Stimulated activated naive B cell treated with anti-CD40 and anti-IgM and Interleukin-4, amounts not matched to agents 10 μg/mL and 1 μg/mL and 100 μg/mL, for 72 hours (primary cell): ENCODE measurements at regions not wholly inside any gene's neighbourhood (a gene's known extent, or its start where the extent isn't known, plus 50 kb on each side); places are given as distances from the start of the nearest gene placed in this dataset.
"Not testable (repeated sequence)": the region's sequence is repeated elsewhere in the genome, so short reads cannot be mapped to it uniquely, and the experiment has no call there.

Experiments used
- ATAC-seq, 2 donors: fragments of 150-1000 bp; cut with Tn5 transposase; replicated peaks; 2 replicates each; pipeline ENCODE4 v1.10.0; 2021; ENCODE audit warnings: moderate library complexity in 1 of 2
- DNase-seq: peaks from one replicate; pipeline ENCODE4 v3.0.0; 2021
- H3K27ac Mint-ChIP-seq: one replicate; pipeline ENCODE4 v1.8.0; 2022; ENCODE audit warnings: mild to moderate bottlenecking, mixed read lengths
- H3K27me3 Mint-ChIP-seq, 2 donors: one replicate each; pipeline ENCODE4 v1.8.0; 2022; ENCODE audit warnings: mixed read lengths in 2 of 2
- H3K36me3 Mint-ChIP-seq, 2 donors: one replicate each; pipeline ENCODE4 v1.8.0; 2022; ENCODE audit warnings: mixed read lengths in 2 of 2, mild to moderate bottlenecking in 1 of 2
- H3K4me1 Mint-ChIP-seq, 2 donors: one replicate each; pipeline ENCODE4 v1.8.0; 2022; ENCODE audit warnings: mixed read lengths in 2 of 2, mild to moderate bottlenecking in 1 of 2
- H3K4me3 Mint-ChIP-seq, 2 donors: one replicate each; pipeline ENCODE4 v1.8.0; 2022; ENCODE audit warnings: mild to moderate bottlenecking in 2 of 2, mixed read lengths in 2 of 2, moderate library complexity in 1 of 2
- H3K9me3 Mint-ChIP-seq, 2 donors: one replicate each; pipeline ENCODE4 v1.8.0; 2022; ENCODE audit warnings: mixed read lengths in 2 of 2, mild to moderate bottlenecking in 1 of 2

DNA sequence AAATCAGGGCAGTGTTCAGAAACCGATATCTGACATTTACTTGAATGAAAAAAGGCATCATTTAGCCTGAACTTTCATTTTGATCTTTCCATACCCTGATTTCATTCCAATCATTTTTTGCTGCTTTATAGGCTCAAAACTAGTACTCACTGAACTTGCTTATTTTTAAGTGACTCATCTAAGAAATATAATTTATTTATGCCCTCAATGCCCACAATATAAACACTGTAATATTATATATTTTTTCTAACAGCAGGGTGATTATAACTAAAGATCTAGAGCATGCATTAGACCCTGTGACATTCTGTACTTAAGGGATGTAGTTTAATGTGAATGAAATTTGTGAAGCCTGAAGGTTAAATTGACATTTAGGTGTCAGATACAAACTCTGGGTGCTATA is 446.1 kb upstream of the CDH10 start:
- Mint-ChIP-seq H3K4me1 (no peaks in the 10 kb centered on the region), H3K9me3 (peaks cover 0 to 1% of the 10 kb centered on the region in 2 donors), H3K36me3 (no peaks in the 10 kb centered on the region), H3K27me3 (no peaks in the 10 kb centered on the region), H3K27ac (no peak overlapping the region), H3K4me3 (no peak overlapping the region)
- ATAC-seq (no peak), DNase-seq (no peak)

DNA sequence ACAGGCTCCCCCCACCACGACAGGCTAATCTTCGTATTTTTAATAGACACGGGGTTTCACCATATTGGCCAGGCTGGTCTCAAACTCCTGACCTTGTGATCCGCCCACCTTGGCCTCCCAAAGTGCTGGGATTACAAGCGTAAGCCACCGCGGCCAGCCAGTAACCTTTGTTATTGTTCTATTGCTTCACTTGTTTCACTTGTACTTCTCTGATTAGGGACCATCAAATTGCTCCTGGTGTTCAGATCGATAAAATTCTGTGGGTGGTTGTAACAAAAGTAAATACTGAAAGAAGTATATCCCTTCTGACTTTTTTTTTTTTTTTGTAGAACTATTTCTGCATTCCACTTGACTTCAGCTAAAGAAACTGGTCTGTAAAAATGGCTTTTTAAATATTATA is 445.5 kb upstream of the CDH10 start:
- Mint-ChIP-seq H3K36me3 (no peaks in the 10 kb centered on the region), H3K9me3 (peaks cover 0 to 1% of the 10 kb centered on the region in 2 donors), H3K4me1 (no peaks in the 10 kb centered on the region), H3K27me3 (no peaks in the 10 kb centered on the region), H3K4me3 (no peak overlapping the region), H3K27ac (no peak overlapping the region)
- DNase-seq: no peak
- ATAC-seq: no peak

DNA sequence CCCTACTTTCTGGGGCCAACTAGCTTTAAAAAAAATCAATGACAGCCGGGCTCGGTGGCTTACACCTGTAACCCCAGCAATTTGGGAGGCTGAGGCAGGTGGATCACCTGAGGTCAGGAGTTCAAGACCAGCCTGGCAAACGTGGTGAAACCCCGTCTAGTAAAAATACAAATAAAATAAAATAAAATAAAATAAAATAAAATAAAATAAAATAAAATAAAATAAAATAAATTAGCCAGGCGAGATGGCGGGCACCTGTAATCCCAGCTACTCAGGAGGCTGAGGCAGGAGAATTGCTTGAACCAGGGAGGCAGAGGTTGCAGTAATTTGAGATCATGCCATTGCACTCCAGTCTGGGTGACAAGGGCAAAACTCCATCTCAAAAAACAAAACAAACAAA is 443.9 kb upstream of the CDH10 start:
- H3K4me1 Mint-ChIP-seq, H3K9me3 Mint-ChIP-seq, H3K36me3 Mint-ChIP-seq, H3K27me3 Mint-ChIP-seq, H3K4me3 Mint-ChIP-seq, H3K27ac Mint-ChIP-seq, ATAC-seq, DNase-seq: not testable (repeated sequence)

DNA sequence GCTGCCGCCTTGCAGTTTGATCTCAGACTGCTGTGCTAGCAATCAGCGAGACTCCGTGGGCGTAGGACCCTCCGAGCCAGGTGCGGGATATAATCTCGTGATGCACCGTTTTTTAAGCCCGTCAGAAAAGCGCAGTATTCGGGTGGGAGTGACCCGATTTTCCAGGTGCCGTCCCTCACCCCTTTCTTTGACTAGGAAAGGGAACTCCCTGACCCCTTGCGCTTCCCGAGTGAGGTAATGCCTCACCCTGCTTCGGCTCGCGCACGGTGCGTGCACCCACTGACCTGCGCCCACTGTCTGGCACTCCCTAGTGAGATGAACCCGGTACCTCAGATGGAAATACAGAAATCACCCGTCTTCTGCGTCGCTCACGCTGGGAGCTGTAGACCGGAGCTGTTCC is 438.5 kb upstream of the CDH10 start:
- H3K4me3 Mint-ChIP-seq, H3K4me1 Mint-ChIP-seq, H3K27me3 Mint-ChIP-seq, H3K9me3 Mint-ChIP-seq, DNase-seq, H3K36me3 Mint-ChIP-seq, ATAC-seq, H3K27ac Mint-ChIP-seq: not testable (repeated sequence)

DNA sequence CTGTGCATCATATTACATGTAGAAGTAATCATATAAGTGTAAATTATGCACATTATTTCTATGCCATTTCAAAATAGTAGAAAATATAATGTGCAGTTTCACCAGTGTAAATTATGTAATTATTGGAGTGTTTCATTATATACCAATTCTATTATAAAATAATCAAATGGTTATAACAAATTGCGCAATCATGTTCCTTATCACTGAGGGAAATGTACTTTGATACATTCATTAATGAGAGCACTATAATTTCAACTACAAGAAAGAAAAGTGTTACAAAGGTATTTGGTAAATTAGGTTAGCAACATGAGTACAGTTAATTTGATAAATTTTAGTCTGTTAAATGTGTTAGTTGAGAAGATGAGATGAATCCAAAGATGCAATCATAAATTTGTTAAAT is 421.5 kb upstream of the CDH10 start:
- no peak for DNase-seq
- no peak for ATAC-seq
- Mint-ChIP-seq H3K27ac (no peak overlapping the region), H3K36me3 (no peaks in the 10 kb centered on the region), H3K9me3 (peaks cover 4 to 11% of the 10 kb centered on the region in 2 donors), H3K27me3 (no peaks in the 10 kb centered on the region), H3K4me3 (no peak overlapping the region), H3K4me1 (no peaks in the 10 kb centered on the region)

DNA sequence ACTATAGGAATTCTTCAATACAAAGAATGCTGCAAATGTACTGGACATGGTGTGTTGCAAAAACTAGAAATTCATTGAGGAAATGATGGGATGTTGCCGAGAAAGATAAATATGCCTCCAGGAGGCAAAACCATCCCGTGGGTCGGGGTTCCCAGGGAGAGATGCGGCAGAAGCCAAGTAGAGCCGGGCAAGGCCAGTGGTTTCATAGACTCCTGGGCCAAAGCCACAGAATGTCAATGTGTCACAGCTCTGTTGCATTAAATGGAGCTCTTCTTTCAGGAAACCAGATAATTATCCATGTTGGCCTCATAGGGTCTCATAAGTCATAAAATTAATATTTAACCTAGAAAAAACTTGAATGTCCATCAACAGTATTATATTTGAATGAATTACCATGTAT is 419.5 kb upstream of the CDH10 start:
- Mint-ChIP-seq H3K27me3 (no peaks in the 10 kb centered on the region), H3K9me3 (peaks cover 5 to 11% of the 10 kb centered on the region in 2 donors), H3K36me3 (no peaks in the 10 kb centered on the region), H3K4me3 (no peak overlapping the region), H3K4me1 (no peaks in the 10 kb centered on the region), H3K27ac (no peak overlapping the region)
- DNase-seq (no peak), ATAC-seq (no peak)

DNA sequence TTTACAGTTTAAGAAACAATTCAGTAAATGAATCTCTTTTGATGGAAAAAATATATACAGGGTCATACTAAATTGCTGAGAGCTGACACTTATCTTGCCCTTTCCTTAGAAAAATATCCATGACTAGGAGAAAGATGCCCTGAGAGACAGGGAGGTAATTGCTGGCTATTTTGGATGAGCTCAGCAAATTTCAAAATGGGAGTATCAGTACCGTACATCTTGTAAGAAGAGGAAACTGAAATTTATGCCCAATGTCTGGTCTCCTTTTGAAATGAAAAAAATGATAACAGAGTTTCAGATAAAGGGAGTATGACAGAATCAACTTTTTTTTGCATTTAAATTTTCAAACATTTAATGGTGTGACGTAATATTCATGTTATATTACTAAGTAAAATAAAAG is 415.8 kb upstream of the CDH10 start:
- no peak overlapping the region for H3K4me3 Mint-ChIP-seq
- no peaks in the 10 kb centered on the region for H3K27me3 Mint-ChIP-seq
- no peaks in the 10 kb centered on the region for H3K4me1 Mint-ChIP-seq
- H3K36me3 Mint-ChIP-seq: no peaks in the 10 kb centered on the region
- DNase-seq (no peak), ATAC-seq (no peak)
- H3K27ac Mint-ChIP-seq: no peak overlapping the region
- H3K9me3 Mint-ChIP-seq: peaks cover 6 to 8% of the 10 kb centered on the region in 2 donors

DNA sequence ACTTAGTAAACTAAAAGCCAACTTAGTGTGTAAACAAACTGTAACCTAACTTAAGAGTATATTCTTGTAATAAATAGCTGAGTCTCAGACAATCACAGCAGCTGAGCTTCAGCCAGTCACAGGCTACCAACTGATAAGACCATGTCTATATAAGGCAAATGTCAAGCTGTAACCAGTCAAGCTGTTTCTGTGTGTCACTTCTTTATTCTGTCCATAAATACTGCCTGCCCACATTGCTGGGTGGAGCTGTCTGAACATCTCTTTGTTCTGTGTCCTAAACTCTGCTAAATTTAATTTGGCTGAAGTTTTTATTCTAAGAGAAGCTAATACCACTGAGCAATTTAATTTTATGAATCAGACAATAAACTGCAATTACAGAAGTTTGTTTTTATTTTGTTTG is 412.1 kb upstream of the CDH10 start:
- Mint-ChIP-seq H3K36me3 (no peaks in the 10 kb centered on the region), H3K27me3 (no peaks in the 10 kb centered on the region), H3K4me3 (no peak overlapping the region), H3K4me1 (no peaks in the 10 kb centered on the region), H3K27ac (no peak overlapping the region), H3K9me3 (peaks cover 7% of the 10 kb centered on the region in 2 donors)
- ATAC-seq: no peak
- no peak for DNase-seq

DNA sequence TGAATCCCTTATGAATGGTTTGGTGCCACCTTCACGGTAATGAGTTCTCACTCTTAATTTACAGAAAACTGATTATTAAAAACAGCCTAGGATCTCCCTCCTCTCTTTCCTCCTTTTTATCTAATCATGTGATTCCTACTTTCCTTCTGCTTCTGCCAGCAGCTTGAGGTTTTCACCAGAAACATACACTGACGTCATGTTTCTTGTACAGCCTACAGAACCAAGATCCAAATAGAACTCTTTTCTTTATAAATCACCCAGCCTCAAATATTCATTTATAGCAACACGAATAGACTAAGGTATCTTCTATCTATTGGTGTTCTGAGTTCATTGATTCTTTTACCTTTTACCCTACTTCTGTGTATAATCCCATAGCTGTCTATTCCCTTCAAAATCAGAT is 388.9 kb upstream of the CDH10 start:
- no peak for ATAC-seq
- no peaks in the 10 kb centered on the region for H3K27me3 Mint-ChIP-seq
- peaks cover 10 to 11% of the 10 kb centered on the region in 2 donors for H3K9me3 Mint-ChIP-seq
- H3K27ac Mint-ChIP-seq: no peak overlapping the region
- no peaks in the 10 kb centered on the region for H3K4me1 Mint-ChIP-seq
- H3K36me3 Mint-ChIP-seq: no peaks in the 10 kb centered on the region
- no peak overlapping the region for H3K4me3 Mint-ChIP-seq
- no peak for DNase-seq

DNA sequence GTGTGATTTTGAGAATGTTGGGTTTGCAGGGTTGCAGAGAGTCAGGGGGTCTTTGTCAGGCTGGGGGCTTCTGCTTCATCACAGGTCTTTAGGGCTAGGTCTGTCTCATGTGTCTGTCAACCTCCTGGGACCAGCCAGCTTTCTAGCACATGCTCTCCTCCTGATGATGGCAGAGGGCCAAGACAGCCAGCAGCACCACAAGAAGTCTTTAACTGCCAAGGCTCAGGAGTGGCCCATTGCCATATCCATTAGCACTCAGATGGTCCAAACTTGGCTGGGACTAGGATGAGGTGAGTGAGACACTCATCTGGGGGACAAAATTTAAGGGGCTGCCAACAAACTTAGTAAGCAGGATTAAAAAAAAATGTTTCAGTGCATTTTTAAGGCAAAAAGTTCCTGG is 384.2 kb upstream of the CDH10 start:
- no peak overlapping the region for H3K27ac Mint-ChIP-seq
- no peaks in the 10 kb centered on the region for H3K27me3 Mint-ChIP-seq
- no peak overlapping the region for H3K4me3 Mint-ChIP-seq
- H3K4me1 Mint-ChIP-seq: no peaks in the 10 kb centered on the region
- DNase-seq (no peak), ATAC-seq (no peak)
- peaks cover 8 to 14% of the 10 kb centered on the region in 2 donors for H3K9me3 Mint-ChIP-seq
- no peaks in the 10 kb centered on the region for H3K36me3 Mint-ChIP-seq

DNA sequence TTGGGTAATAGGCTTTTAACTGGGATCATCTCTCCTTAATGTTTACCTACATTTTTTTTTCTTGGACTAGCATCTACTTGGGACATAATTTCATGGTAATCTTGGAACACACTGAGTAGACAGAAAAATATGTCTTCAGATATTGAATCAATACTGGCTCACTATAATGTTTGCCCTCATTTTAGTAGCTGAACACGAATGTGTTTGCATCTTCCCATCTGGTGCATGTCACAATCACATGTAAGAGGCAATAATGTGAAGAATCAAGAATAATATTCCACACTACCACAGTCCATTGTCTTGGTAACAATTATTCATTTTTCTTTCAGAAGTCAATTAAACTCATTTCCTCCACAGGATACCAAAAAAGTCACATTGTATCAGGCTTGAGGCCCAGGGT is 382.7 kb upstream of the CDH10 start:
- no peak overlapping the region for H3K27ac Mint-ChIP-seq
- ATAC-seq: no peak

DNA sequence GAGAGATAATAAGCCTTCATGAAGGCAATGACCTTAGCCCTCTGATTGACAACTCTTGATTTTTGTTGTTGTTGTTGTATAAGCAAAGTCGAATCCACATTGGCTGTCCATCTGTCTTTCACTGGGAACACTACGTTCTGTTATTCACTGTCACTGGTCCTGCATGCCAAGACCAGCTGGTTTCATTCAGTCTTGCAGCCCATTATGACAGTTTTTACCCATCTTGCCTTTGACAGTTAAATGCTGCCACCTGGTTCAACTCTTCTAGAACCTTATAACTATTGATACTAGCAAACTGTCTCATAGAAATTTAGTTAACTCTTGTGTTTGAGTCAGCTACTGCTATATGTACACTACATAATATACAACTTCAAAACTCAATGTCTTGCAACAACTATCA is 382.3 kb upstream of the CDH10 start:
- DNase-seq (no peak), ATAC-seq (no peak)
- H3K4me1 Mint-ChIP-seq: no peaks in the 10 kb centered on the region
- H3K4me3 Mint-ChIP-seq: no peak overlapping the region
- H3K9me3 Mint-ChIP-seq: peaks cover 0 to 9% of the 10 kb centered on the region in 2 donors
- no peak overlapping the region for H3K27ac Mint-ChIP-seq
- H3K36me3 Mint-ChIP-seq: no peaks in the 10 kb centered on the region
- no peaks in the 10 kb centered on the region for H3K27me3 Mint-ChIP-seq

More for the DNA sequence above, 382.7 kb upstream of the CDH10 start:
- H3K27me3 Mint-ChIP-seq: no peaks in the 10 kb centered on the region
- peaks cover 2 to 11% of the 10 kb centered on the region in 2 donors for H3K9me3 Mint-ChIP-seq
- no peak for DNase-seq
- no peak overlapping the region for H3K4me3 Mint-ChIP-seq
- no peaks in the 10 kb centered on the region for H3K4me1 Mint-ChIP-seq
- H3K36me3 Mint-ChIP-seq: no peaks in the 10 kb centered on the region

DNA sequence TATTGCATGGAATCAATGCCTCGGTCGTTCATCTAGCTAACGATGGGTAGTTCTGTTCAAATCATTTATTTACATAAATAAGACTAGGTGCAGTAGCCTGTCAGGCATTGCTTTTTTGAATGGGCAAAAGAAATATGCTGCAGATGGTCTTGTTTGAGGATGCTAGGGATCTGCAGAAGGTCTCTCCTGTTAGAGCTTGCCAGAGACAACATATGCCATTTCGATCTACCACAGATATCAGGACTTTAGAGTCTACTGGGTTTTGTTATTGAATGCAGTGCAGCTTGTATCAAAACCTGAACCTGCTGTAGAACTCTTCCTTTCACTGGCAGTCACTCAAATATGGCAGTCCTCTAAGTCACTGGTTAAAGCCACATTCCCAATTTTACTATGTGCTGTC is 381.1 kb upstream of the CDH10 start:
- H3K27me3 Mint-ChIP-seq: no peaks in the 10 kb centered on the region
- no peaks in the 10 kb centered on the region for H3K4me1 Mint-ChIP-seq
- peaks cover 3 to 10% of the 10 kb centered on the region in 2 donors for H3K9me3 Mint-ChIP-seq
- DNase-seq (no peak), ATAC-seq (no peak)
- H3K4me3 Mint-ChIP-seq: no peak overlapping the region
- H3K27ac Mint-ChIP-seq: no peak overlapping the region
- no peaks in the 10 kb centered on the region for H3K36me3 Mint-ChIP-seq

DNA sequence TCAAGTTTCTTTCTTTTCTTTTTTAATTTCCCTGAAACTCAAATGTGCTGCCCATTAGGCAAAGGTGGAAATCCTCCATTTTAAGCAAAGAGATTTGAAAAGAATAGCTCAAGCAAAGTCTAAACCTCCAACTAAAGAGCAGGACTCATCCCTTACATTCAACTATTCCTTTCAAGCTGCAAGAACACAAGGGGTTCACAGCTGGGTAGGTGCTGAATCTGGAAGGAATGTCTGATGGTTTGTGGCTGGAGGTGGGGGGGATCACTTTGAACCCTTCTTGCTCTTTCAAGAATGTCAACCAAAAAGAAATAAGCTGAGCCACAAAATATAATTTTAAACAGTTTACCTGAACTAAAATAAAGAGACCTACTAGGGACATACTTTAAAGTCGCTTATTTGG is 375.7 kb upstream of the CDH10 start:
- no peak for ATAC-seq
- no peaks in the 10 kb centered on the region for H3K4me1 Mint-ChIP-seq
- peaks cover 3 to 9% of the 10 kb centered on the region in 2 donors for H3K9me3 Mint-ChIP-seq
- no peak for DNase-seq
- H3K27ac Mint-ChIP-seq: no peak overlapping the region
- no peak overlapping the region for H3K4me3 Mint-ChIP-seq
- H3K27me3 Mint-ChIP-seq: no peaks in the 10 kb centered on the region
- no peaks in the 10 kb centered on the region for H3K36me3 Mint-ChIP-seq

DNA sequence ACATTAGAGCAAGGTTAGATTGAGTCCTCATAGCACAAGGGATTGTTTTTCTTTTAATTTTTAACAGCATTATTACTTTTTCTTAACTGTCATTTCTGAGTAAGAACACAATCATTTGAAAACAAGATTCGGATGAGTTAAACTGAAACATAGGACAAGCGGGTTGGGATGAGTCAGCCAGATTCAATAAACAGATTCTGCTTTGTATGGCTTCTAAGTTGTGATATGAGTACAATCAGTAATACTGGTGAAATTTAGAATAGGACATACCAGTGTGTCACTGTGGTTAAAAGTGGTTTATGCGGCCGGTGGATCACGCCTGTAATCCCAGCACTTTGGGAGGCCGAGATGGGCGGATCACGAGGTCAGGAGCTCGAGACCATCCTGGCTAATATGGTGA is 364.3 kb upstream of the CDH10 start:
- H3K4me3 Mint-ChIP-seq: no peak overlapping the region
- DNase-seq: no peak
- H3K27ac Mint-ChIP-seq: no peak overlapping the region
- no peaks in the 10 kb centered on the region for H3K4me1 Mint-ChIP-seq
- H3K36me3 Mint-ChIP-seq: no peaks in the 10 kb centered on the region
- peaks cover 4 to 8% of the 10 kb centered on the region in 2 donors for H3K9me3 Mint-ChIP-seq
- ATAC-seq: no peak
- no peaks in the 10 kb centered on the region for H3K27me3 Mint-ChIP-seq

DNA sequence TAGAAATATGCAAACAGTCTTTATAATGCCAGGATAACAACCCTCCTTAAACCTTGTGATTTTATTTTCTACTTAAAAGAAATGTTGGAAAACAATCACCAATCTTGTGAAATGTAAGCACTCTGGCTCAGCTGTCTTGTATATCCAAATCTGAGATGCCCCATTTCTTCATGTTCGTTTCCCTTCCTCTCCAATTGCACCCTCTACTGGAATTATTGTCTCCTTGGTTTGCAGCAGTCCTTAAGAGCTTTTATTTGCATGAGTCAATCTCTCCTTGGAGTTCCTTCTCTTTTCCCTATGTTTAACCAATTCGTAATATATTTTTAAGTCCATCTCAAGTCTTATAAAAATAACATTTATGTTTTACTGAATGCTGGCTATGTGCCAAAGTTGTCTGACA is 362.0 kb upstream of the CDH10 start:
- no peak for ATAC-seq
- Mint-ChIP-seq H3K36me3 (no peaks in the 10 kb centered on the region), H3K27me3 (no peaks in the 10 kb centered on the region), H3K4me1 (no peaks in the 10 kb centered on the region), H3K27ac (no peak overlapping the region), H3K4me3 (no peak overlapping the region), H3K9me3 (peaks cover 3 to 9% of the 10 kb centered on the region in 2 donors)
- no peak for DNase-seq
